PFSK-1 (cell line): ENCODE measurements at regions not wholly inside any gene's neighbourhood (a gene's known extent, or its start where the extent isn't known, plus 50 kb on each side); places are given as distances from the start of the nearest gene placed in this dataset.

Experiments used
- POLR2AphosphoS5 ChIP-seq: IDR thresholded peaks from 2 replicates; pipeline ENCODE4 v1.6.1; 2012; ENCODE audit warnings: low read depth, mild to moderate bottlenecking, control low read depth, low read length, moderate library complexity
- SIN3A ChIP-seq: IDR thresholded peaks from 2 replicates; pipeline ENCODE4 v1.6.1; 2012; ENCODE audit warnings: mild to moderate bottlenecking, low read length, moderate library complexity, borderline replicate concordance; ENCODE audit not compliant: insufficient read depth
- TAF1 ChIP-seq: IDR thresholded peaks from 2 replicates; pipeline ENCODE4 v1.6.1; 2012; ENCODE audit warnings: low read length, control low read depth, borderline replicate concordance; ENCODE audit not compliant: insufficient read depth
- TF ChIP-seq, protein P1 (sequence below), 2 experiments: IDR thresholded peaks; 2 replicates each; pipeline versions ENCODE4 v1.6.1 to v1.8.0; 2011 to 2012; ENCODE audit warnings: low read depth in 2 of 2, low read length in 2 of 2, control low read depth in 1 of 2, inconsistent platforms in 1 of 2, mild to moderate bottlenecking in 1 of 2, moderate library complexity in 1 of 2; ENCODE audit not compliant: insufficient read depth in 1 of 2

DNA sequence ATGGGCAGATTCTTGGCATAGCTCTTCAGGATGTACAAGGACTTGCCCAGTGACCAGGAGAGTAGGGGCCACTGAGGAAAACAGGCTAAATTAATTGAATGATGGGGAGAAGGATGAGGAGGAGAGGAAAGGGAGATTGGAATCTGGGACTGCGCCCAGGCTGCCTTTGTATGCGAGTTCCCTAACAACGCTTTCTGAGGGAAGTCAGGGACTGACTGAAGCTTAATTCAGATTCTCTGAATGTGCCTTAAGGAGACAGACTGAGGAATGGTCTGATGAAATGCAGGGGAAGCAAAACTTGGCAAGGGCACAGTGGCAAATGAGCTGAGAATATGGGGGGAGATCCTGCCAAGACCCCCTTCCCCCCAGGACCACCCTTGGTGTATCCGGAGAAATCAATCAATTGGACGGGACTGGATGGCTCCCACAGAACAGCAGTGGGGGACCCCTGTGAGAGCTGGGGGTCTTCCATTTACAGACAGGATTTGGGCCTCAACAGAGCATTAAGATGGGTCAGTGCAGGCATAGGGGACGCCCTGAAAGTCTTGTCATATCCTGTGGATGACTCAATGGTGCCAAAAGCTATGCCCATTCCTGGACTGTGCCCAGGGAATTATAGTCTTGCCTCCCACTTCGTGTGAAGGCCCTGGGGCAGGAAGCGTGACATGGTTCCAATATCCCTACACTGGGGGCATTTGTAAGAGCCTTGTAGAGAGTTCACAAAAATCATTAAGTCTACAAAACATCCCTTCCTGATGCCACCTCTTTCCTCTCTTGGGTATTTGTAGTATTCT is 215.5 kb upstream of the TNC start:
- TF ChIP-seq TAF1 (no peak), POLR2AphosphoS5 (no peak), SIN3A (no peak)
- TF ChIP-seq, protein P1, sequence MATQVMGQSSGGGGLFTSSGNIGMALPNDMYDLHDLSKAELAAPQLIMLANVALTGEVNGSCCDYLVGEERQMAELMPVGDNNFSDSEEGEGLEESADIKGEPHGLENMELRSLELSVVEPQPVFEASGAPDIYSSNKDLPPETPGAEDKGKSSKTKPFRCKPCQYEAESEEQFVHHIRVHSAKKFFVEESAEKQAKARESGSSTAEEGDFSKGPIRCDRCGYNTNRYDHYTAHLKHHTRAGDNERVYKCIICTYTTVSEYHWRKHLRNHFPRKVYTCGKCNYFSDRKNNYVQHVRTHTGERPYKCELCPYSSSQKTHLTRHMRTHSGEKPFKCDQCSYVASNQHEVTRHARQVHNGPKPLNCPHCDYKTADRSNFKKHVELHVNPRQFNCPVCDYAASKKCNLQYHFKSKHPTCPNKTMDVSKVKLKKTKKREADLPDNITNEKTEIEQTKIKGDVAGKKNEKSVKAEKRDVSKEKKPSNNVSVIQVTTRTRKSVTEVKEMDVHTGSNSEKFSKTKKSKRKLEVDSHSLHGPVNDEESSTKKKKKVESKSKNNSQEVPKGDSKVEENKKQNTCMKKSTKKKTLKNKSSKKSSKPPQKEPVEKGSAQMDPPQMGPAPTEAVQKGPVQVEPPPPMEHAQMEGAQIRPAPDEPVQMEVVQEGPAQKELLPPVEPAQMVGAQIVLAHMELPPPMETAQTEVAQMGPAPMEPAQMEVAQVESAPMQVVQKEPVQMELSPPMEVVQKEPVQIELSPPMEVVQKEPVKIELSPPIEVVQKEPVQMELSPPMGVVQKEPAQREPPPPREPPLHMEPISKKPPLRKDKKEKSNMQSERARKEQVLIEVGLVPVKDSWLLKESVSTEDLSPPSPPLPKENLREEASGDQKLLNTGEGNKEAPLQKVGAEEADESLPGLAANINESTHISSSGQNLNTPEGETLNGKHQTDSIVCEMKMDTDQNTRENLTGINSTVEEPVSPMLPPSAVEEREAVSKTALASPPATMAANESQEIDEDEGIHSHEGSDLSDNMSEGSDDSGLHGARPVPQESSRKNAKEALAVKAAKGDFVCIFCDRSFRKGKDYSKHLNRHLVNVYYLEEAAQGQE (IDR thresholded peaks at IDR 0.05; ENCODE audit: insufficient read depth in 1 of 2, low read depth in 2 of 2, low read length in 2 of 2) = no peak
